A549 (cell line): ENCODE measurements at regions not wholly inside any gene's neighbourhood (a gene's known extent, or its start where the extent isn't known, plus 50 kb on each side); places are given as distances from the start of the nearest gene placed in this dataset.

ENCODE experiments used
- CBX2 ChIP-seq: fragments of 200-600 bp; sonication (generic); IDR thresholded peaks from 2 replicates; pipeline ENCODE4 v1.6.1; 2016; ENCODE audit warnings: low read depth, mild to moderate bottlenecking, borderline replicate concordance
- CBX8 ChIP-seq: fragments of 200-600 bp; sonication (generic); IDR thresholded peaks from 2 replicates; pipeline ENCODE4 v1.6.1; 2016
- EHF ChIP-seq: fragments of 250-450 bp; sonication (Bioruptor Pico); IDR thresholded peaks from 2 replicates; pipeline ENCODE4 v1.5.0; 2020; ENCODE audit warnings: mild to moderate bottlenecking
- EP300 ChIP-seq, 2 experiments: fragments of >200 bp; sonication (Bioruptor Twin); formaldehyde crosslinking; IDR thresholded peaks; 2 replicates in 1 of 2; 3 replicates in 1 of 2; pipeline ENCODE4 v1.6.1; 2016 to 2017
- FOSL2 ChIP-seq, 2 experiments: fragments of 450-650 bp in 1 of 2; fragments of >200 bp in 1 of 2; sonication (Bioruptor Twin) in 1 of 2; formaldehyde crosslinking; IDR thresholded peaks; 2 replicates each; pipeline versions ENCODE4 v1.5.0 to v1.6.1; 2016 to 2020; ENCODE audit warnings: mild to moderate bottlenecking in 1 of 2, moderate library complexity in 1 of 2
- POLR2A ChIP-seq: IDR thresholded peaks from 2 replicates; pipeline ENCODE4 v1.6.1; 2012; ENCODE audit warnings: mild to moderate bottlenecking, low read length
- RAD21 ChIP-seq, 2 experiments: fragments of >200 bp in 1 of 2; sonication (Bioruptor Twin) in 1 of 2; formaldehyde crosslinking in 1 of 2; IDR thresholded peaks in 1 of 2; conservative IDR thresholded peaks in 1 of 2; 2 replicates in 1 of 2; 3 replicates in 1 of 2; pipeline ENCODE4 v1.6.1; 2012 to 2018; ENCODE audit warnings: inconsistent platforms in 1 of 2
- SMC3 ChIP-seq: fragments of >200 bp; sonication (Bioruptor Twin); formaldehyde crosslinking; IDR thresholded peaks from 3 replicates; pipeline ENCODE4 v1.6.1; 2018; ENCODE audit warnings: inconsistent platforms
- SREBF2 ChIP-seq: fragments of 450-650 bp; IDR thresholded peaks from 2 replicates; pipeline ENCODE4 v1.6.1; 2014; ENCODE audit warnings: mild to moderate bottlenecking, moderate library complexity
- ZC3H11A ChIP-seq: fragments of 450-650 bp; IDR thresholded peaks from 2 replicates; pipeline ENCODE4 v1.6.1; 2014; ENCODE audit warnings: antibody characterized with exemption, mild to moderate bottlenecking
- TF ChIP-seq, protein P1 (sequence below): fragments of >200 bp; sonication (Bioruptor Twin); formaldehyde crosslinking; IDR thresholded peaks from 3 replicates; pipeline ENCODE4 v1.5.1; 2016
- TF ChIP-seq, protein P2 (sequence below): fragments of 150-350 bp; IDR thresholded peaks from 2 replicates; pipeline ENCODE4 v1.6.1; 2014; ENCODE audit warnings: low read depth, mild to moderate bottlenecking, low read length
- TF ChIP-seq, protein P3 (sequence below): fragments of 200-600 bp; sonication (generic); IDR thresholded peaks from 2 replicates; pipeline ENCODE4 v1.6.1; 2016; ENCODE audit warnings: antibody characterized with exemption, mild to moderate bottlenecking, moderate library complexity

DNA sequence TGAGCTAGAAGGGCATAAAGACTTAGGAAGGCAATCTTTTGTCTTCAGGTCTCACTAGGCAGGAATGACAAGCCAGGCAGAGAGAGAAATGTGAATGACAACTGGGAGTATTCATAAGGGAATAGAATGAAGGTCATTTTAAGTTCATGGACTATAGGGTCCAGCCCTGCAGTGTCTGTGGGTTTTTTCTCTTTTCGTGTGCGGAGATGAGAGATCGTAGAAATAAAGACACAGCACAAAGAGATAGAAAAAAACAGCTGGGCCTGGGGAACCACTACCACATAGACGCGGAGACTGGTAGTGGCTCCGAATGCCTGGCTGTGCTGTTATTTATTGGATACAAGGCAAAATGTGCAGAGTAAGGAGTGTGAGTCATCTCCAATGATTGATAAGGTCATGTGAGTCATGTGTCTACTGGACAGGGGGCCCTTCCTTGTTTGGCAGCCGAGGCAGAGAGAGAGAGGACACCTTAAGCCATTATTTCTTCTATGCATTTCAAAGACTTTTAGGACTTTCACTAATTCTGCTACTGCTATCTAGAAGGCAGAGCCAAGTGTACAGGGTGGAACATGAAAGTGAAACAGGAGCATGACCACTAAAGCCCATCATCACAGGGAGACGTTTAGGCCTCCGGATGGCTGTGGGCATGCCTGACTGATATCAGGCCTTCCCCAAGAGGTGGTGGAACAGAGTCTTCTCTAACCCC lies 921.8 kb upstream of the PCDH10 start:
- TF ChIP-seq, protein P1, sequence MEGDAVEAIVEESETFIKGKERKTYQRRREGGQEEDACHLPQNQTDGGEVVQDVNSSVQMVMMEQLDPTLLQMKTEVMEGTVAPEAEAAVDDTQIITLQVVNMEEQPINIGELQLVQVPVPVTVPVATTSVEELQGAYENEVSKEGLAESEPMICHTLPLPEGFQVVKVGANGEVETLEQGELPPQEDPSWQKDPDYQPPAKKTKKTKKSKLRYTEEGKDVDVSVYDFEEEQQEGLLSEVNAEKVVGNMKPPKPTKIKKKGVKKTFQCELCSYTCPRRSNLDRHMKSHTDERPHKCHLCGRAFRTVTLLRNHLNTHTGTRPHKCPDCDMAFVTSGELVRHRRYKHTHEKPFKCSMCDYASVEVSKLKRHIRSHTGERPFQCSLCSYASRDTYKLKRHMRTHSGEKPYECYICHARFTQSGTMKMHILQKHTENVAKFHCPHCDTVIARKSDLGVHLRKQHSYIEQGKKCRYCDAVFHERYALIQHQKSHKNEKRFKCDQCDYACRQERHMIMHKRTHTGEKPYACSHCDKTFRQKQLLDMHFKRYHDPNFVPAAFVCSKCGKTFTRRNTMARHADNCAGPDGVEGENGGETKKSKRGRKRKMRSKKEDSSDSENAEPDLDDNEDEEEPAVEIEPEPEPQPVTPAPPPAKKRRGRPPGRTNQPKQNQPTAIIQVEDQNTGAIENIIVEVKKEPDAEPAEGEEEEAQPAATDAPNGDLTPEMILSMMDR = no peak
- no peak for TF ChIP-seq POLR2A
- TF ChIP-seq SREBF2 = no peak
- no peak for TF ChIP-seq EHF (CRISPR knock-in tag)
- TF ChIP-seq EP300 (IDR thresholded peaks at IDR 0.05) = no peak
- no peak for TF ChIP-seq RAD21 (conservative IDR thresholded peaks at IDR 0.05 in 1 of 2, IDR thresholded peaks at IDR 0.05 in 1 of 2)
- TF ChIP-seq CBX8 = no peak
- no peak for TF ChIP-seq SMC3
- no peak for TF ChIP-seq CBX2
- TF ChIP-seq, protein P2, sequence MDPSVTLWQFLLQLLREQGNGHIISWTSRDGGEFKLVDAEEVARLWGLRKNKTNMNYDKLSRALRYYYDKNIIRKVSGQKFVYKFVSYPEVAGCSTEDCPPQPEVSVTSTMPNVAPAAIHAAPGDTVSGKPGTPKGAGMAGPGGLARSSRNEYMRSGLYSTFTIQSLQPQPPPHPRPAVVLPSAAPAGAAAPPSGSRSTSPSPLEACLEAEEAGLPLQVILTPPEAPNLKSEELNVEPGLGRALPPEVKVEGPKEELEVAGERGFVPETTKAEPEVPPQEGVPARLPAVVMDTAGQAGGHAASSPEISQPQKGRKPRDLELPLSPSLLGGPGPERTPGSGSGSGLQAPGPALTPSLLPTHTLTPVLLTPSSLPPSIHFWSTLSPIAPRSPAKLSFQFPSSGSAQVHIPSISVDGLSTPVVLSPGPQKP = no peak
- no peak for TF ChIP-seq ZC3H11A
- TF ChIP-seq FOSL2 (IDR thresholded peaks at IDR 0.05) = no peak
- TF ChIP-seq FOSL2 (CRISPR knock-in tag; IDR thresholded peaks at IDR 0.05) = peak; percentile 18; the same call in 1 of the 2 replicates
- TF ChIP-seq, protein P3, sequence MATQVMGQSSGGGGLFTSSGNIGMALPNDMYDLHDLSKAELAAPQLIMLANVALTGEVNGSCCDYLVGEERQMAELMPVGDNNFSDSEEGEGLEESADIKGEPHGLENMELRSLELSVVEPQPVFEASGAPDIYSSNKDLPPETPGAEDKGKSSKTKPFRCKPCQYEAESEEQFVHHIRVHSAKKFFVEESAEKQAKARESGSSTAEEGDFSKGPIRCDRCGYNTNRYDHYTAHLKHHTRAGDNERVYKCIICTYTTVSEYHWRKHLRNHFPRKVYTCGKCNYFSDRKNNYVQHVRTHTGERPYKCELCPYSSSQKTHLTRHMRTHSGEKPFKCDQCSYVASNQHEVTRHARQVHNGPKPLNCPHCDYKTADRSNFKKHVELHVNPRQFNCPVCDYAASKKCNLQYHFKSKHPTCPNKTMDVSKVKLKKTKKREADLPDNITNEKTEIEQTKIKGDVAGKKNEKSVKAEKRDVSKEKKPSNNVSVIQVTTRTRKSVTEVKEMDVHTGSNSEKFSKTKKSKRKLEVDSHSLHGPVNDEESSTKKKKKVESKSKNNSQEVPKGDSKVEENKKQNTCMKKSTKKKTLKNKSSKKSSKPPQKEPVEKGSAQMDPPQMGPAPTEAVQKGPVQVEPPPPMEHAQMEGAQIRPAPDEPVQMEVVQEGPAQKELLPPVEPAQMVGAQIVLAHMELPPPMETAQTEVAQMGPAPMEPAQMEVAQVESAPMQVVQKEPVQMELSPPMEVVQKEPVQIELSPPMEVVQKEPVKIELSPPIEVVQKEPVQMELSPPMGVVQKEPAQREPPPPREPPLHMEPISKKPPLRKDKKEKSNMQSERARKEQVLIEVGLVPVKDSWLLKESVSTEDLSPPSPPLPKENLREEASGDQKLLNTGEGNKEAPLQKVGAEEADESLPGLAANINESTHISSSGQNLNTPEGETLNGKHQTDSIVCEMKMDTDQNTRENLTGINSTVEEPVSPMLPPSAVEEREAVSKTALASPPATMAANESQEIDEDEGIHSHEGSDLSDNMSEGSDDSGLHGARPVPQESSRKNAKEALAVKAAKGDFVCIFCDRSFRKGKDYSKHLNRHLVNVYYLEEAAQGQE = no peak
